H1 (cell line): ENCODE measurements at regions not wholly inside any gene's neighbourhood (a gene's known extent, or its start where the extent isn't known, plus 50 kb on each side); places are given as distances from the start of the nearest gene placed in this dataset.

Experiments used
- CTCF ChIA-PET: fragments of 300-600 bp; sonication (Branson Sonifier 250); formaldehyde crosslinking; loops from one replicate; lab custom pipeline; 2021; ENCODE audit not compliant: partially characterized antibody; lab: Charles Lee
- POLR2A ChIA-PET: fragments of 300-600 bp; sonication (Branson Sonifier 250); formaldehyde crosslinking; loops from one replicate; lab custom pipeline; 2021; ENCODE audit warnings: inconsistent platforms; ENCODE audit not compliant: partially characterized antibody; lab: Charles Lee
- DNase-seq, 2 experiments: peaks; one replicate each; pipeline versions ENCODE4 v3.0.0 to v3.0.0-alpha.2; 2010 to 2022; ENCODE audit warnings: low spot score in 2 of 2, low read depth in 1 of 2, mixed read lengths in 1 of 2
- FAIRE-seq: peaks from 2 replicates; lab custom pipeline; 2011; peaks lifted over from hg19 to GRCh38; lab: Jason Lieb, UNC
- H2AFZ ChIP-seq: 2 replicates; pipeline ENCODE4 v1.8.1; 2012; ENCODE audit warnings: low read length, inconsistent platforms
- H2AK5ac ChIP-seq: 2 replicates; pipeline ENCODE4 v1.6.1; 2013; ENCODE audit warnings: low read depth, low read length
- H2BK120ac ChIP-seq: replicated peaks from 2 replicates; pipeline ENCODE3; 2013; ENCODE audit warnings: low read depth, low read length, inconsistent platforms
- H2BK12ac ChIP-seq: 2 replicates; pipeline ENCODE4 v1.6.1; 2013; ENCODE audit warnings: low read depth, low read length
- H2BK15ac ChIP-seq: 2 replicates; pipeline ENCODE4 v1.6.1; 2013; ENCODE audit warnings: low read length
- H2BK20ac ChIP-seq: 2 replicates; pipeline ENCODE4 v1.6.1; 2013; ENCODE audit warnings: low read length
- H2BK5ac ChIP-seq: 2 replicates; pipeline ENCODE4 v1.6.1; 2013; ENCODE audit warnings: low read depth, low read length
- H3K14ac ChIP-seq: 2 replicates; pipeline ENCODE4 v1.6.1; 2013; ENCODE audit warnings: inconsistent platforms; ENCODE audit not compliant: insufficient read length
- H3K18ac ChIP-seq: 2 replicates; pipeline ENCODE4 v1.6.1; 2013; ENCODE audit warnings: low read length; ENCODE audit errors: extremely low read depth
- H3K23ac ChIP-seq: 2 replicates; pipeline ENCODE4 v1.6.1; 2013; ENCODE audit warnings: inconsistent platforms; ENCODE audit not compliant: insufficient read length
- H3K23me2 ChIP-seq: 2 replicates; pipeline ENCODE4 v1.6.1; 2013; ENCODE audit warnings: low read depth, low read length
- H3K27ac ChIP-seq: 2 replicates; pipeline ENCODE4 v1.6.1; 2011; ENCODE audit warnings: low read depth, low read length, inconsistent platforms
- H3K27me3 ChIP-seq, 4 experiments: replicated peaks in 1 of 4; 1 replicate in 1 of 4; 2 replicates in 3 of 4; pipeline versions ENCODE4 v1.6.1 to v1.8.1; 2011 to 2013; ENCODE audit warnings: low read length in 3 of 4, mild to moderate bottlenecking in 3 of 4, inconsistent platforms in 2 of 4, mixed read lengths in 2 of 4, moderate library complexity in 1 of 4; ENCODE audit not compliant: control insufficient read depth in 3 of 4, insufficient read depth in 3 of 4; ENCODE audit errors: extremely low read depth in 1 of 4
- H3K36me3 ChIP-seq, 4 experiments: 2 replicates each; pipeline versions ENCODE4 v1.6.1 to v1.8.1; 2011 to 2013; ENCODE audit warnings: mild to moderate bottlenecking in 4 of 4, low read length in 3 of 4, moderate library complexity in 2 of 4, control low read depth in 1 of 4, inconsistent platforms in 1 of 4; ENCODE audit not compliant: insufficient read depth in 4 of 4, control insufficient read depth in 2 of 4
- H3K4ac ChIP-seq: replicated peaks from 2 replicates; pipeline ENCODE3; 2013; ENCODE audit warnings: low read length, low read depth, mixed read lengths, inconsistent platforms; ENCODE audit not compliant: insufficient read length
- H3K4me1 ChIP-seq, 4 experiments: replicated peaks in 1 of 4; 1 replicate in 1 of 4; 2 replicates in 3 of 4; pipeline versions ENCODE4 v1.6.1 to v1.8.1; 2011 to 2013; ENCODE audit warnings: low read length in 3 of 4, inconsistent platforms in 2 of 4, mixed read lengths in 1 of 4; ENCODE audit not compliant: insufficient read depth in 4 of 4, control insufficient read depth in 3 of 4
- H3K4me2 ChIP-seq, 2 experiments: 2 replicates each; pipeline versions ENCODE4 v1.6.1 to v1.8.1; 2011 to 2013; ENCODE audit warnings: low read depth in 2 of 2, low read length in 2 of 2, control low read depth in 1 of 2, inconsistent platforms in 1 of 2, mild to moderate bottlenecking in 1 of 2; ENCODE audit not compliant: insufficient read depth in 1 of 2
- H3K4me3 ChIP-seq, 4 experiments: fragments of 200-600, 300-600 bp in 1 of 4; sonication (generic), shearing (Covaris generic), sonication (Bioruptor Twin) in 1 of 4; 2 replicates each; pipeline versions ENCODE4 v1.5.1 to v1.8.1; 2011 to 2016; ENCODE audit warnings: low read length in 4 of 4, low read depth in 3 of 4, control low read depth in 2 of 4, inconsistent platforms in 2 of 4, mild to moderate bottlenecking in 2 of 4, mixed read lengths in 1 of 4, moderate library complexity in 1 of 4; ENCODE audit not compliant: insufficient read depth in 2 of 4; ENCODE audit errors: extremely low read depth in 1 of 4
- H3K56ac ChIP-seq: replicated peaks from 2 replicates; pipeline ENCODE3; 2013; ENCODE audit warnings: low read depth, mild to moderate bottlenecking, mixed read lengths, low read length, inconsistent platforms; ENCODE audit not compliant: insufficient read length
- H3K79me1 ChIP-seq: 2 replicates; pipeline ENCODE4 v1.6.1; 2013; ENCODE audit warnings: low read depth, low read length, control low read depth
- H3K79me2 ChIP-seq, 2 experiments: 2 replicates each; pipeline versions ENCODE4 v1.6.1 to v1.8.1; 2012 to 2013; ENCODE audit warnings: low read length in 2 of 2, mild to moderate bottlenecking in 2 of 2, inconsistent platforms in 1 of 2; ENCODE audit not compliant: insufficient read depth in 2 of 2, control insufficient read depth in 1 of 2
- H3K9ac ChIP-seq, 4 experiments: replicated peaks in 1 of 4; 1 replicate in 1 of 4; 2 replicates in 3 of 4; pipeline versions ENCODE4 v1.6.1 to v1.8.1; 2011 to 2013; ENCODE audit warnings: low read depth in 3 of 4, low read length in 3 of 4, control low read depth in 2 of 4, mild to moderate bottlenecking in 2 of 4, moderate library complexity in 2 of 4, inconsistent platforms in 1 of 4; ENCODE audit errors: extremely low read depth in 1 of 4
- H3K9me3 ChIP-seq, 2 experiments: 2 replicates each; pipeline versions ENCODE4 v1.6.1 to v1.8.1; 2012 to 2013; ENCODE audit warnings: mild to moderate bottlenecking in 2 of 2, moderate library complexity in 2 of 2, control low read depth in 1 of 2, inconsistent platforms in 1 of 2, low read depth in 1 of 2, low read length in 1 of 2, mixed read lengths in 1 of 2; ENCODE audit not compliant: insufficient read depth in 2 of 2
- H4K20me1 ChIP-seq, 2 experiments: replicated peaks in 1 of 2; 2 replicates each; pipeline versions ENCODE3 to v1.8.1; 2011 to 2013; ENCODE audit warnings: inconsistent platforms in 2 of 2, low read length in 2 of 2, mild to moderate bottlenecking in 1 of 2; ENCODE audit not compliant: insufficient read depth in 2 of 2, control insufficient read depth in 1 of 2
- H4K5ac ChIP-seq: 2 replicates; pipeline ENCODE4 v1.6.1; 2013; ENCODE audit warnings: low read length, low read depth, mixed read lengths, inconsistent platforms; ENCODE audit not compliant: insufficient read length
- H4K8ac ChIP-seq: 2 replicates; pipeline ENCODE4 v1.8.0; 2013; ENCODE audit warnings: mild to moderate bottlenecking, moderate library complexity, low read length, inconsistent platforms; ENCODE audit not compliant: insufficient read depth; ENCODE audit errors: extremely low read depth
- H4K91ac ChIP-seq: replicated peaks from 2 replicates; pipeline ENCODE3; 2013; ENCODE audit warnings: low read length, mixed read lengths, inconsistent platforms; ENCODE audit not compliant: insufficient read length
- CREB1 ChIP-seq: IDR thresholded peaks from 2 replicates; pipeline ENCODE4 v1.6.1; 2012; ENCODE audit warnings: inconsistent platforms
- KDM5A ChIP-seq: fragments of 200-600 bp; IDR thresholded peaks from 2 replicates; pipeline ENCODE4 v1.7.1; 2012; ENCODE audit warnings: mild to moderate bottlenecking, low read length, inconsistent platforms, mixed read lengths
- NRF1 ChIP-seq: IDR thresholded peaks from 2 replicates; pipeline ENCODE4 v1.6.1; 2011; ENCODE audit warnings: mild to moderate bottlenecking, low read depth, low read length, improper control_type of control experiment
- POLR2A ChIP-seq, 2 experiments: IDR thresholded peaks; 1 replicate in 1 of 2; 2 replicates in 1 of 2; pipeline ENCODE4 v1.6.1; 2011; ENCODE audit warnings: low read depth in 2 of 2, low read length in 2 of 2, mild to moderate bottlenecking in 2 of 2; ENCODE audit errors: control extremely low read depth in 1 of 2
- POLR2AphosphoS5 ChIP-seq: IDR thresholded peaks from 2 replicates; pipeline ENCODE4 v1.6.1; 2011; ENCODE audit warnings: low read depth, low read length
- SRF ChIP-seq: IDR thresholded peaks from 2 replicates; pipeline ENCODE4 v1.6.1; 2011; ENCODE audit warnings: mild to moderate bottlenecking, low read depth, low read length, moderate library complexity
- USF2 ChIP-seq: IDR thresholded peaks from 2 replicates; pipeline ENCODE4 v1.6.1; 2011; ENCODE audit warnings: low read length, improper control_type of control experiment
- YY1 ChIP-seq: IDR thresholded peaks from 2 replicates; pipeline ENCODE4 v1.6.1; 2011; ENCODE audit warnings: low read depth, mild to moderate bottlenecking, low read length
- WGBS, 2 experiments: shearing (Covaris generic) in 1 of 2; methylation state at CpG; one replicate each; pipeline versions ENCODE4 v1.1.6 to v1.1.7; 2013 to 2015; ENCODE audit warnings: low lambda C conversion rate in 2 of 2, mixed read lengths in 2 of 2, inconsistent platforms in 1 of 2, low coverage in 1 of 2, missing lambda C conversion rate in 1 of 2; ENCODE audit not compliant: insufficient replicate concordance in 2 of 2, insufficient coverage in 1 of 2, insufficient read length in 1 of 2; ENCODE audit errors: extremely low coverage in 1 of 2, missing lambda C conversion rate in 1 of 2; 5-methylcytosine and 5-hydroxymethylcytosine counted together

GRCh38 chr12:30003321-30003720 is 219.6 kb upstream of the TMTC1 start:
- H4K20me1 ChIP-seq, result no peaks in the 10 kb centered on the region

More at GRCh38 chr12:30003321-30003720, 219.6 kb upstream of the TMTC1 start:
- Histone ChIP-seq H3K4ac (no peak overlapping the region), H3K79me2 (no peaks in the 10 kb centered on the region), H4K5ac (no peak overlapping the region), H3K18ac (no peak overlapping the region), H3K9ac (no peak overlapping the region), H3K36me3 (no peaks in the 10 kb centered on the region), H3K23me2 (no peaks in the 10 kb centered on the region), H2BK12ac (no peak overlapping the region), H2BK15ac (no peak overlapping the region), H2AFZ (no peak overlapping the region), H3K4me1 (no peaks in the 10 kb centered on the region), H4K91ac (no peak overlapping the region), H3K4me3 (no peak overlapping the region), H3K23ac (no peak overlapping the region), H2BK20ac (no peak overlapping the region), H3K79me1 (no peaks in the 10 kb centered on the region), H2BK120ac (no peak overlapping the region), H3K9me3 (no peaks in the 10 kb centered on the region), H4K8ac (no peak overlapping the region), H3K27ac (no peak overlapping the region), H3K14ac (no peak overlapping the region), H3K4me2 (no peak overlapping the region), H3K56ac (no peak overlapping the region), H3K27me3 (no peaks in the 10 kb centered on the region), H2BK5ac (no peak overlapping the region), H2AK5ac (no peak overlapping the region)
- WGBS, 2 experiments, result 94% methylated on average over 2 of the region's 2 CpGs; no CpG with 5 or more reads in 1 of the 2 experiments
- TF ChIP-seq NRF1 (no peak), CREB1 (no peak), POLR2AphosphoS5 (no peak), SRF (no peak), KDM5A (no peak), USF2 (no peak), POLR2A (IDR thresholded peaks at IDR 0.05; ENCODE audit: control extremely low read depth in 1 of 2, low read depth in 2 of 2, low read length in 2 of 2) (no peak), YY1 (no peak)
- POLR2A ChIA-PET, result no interaction called here
- CTCF ChIA-PET, result interaction anchor here (1.1 kb wide), 1 partner anchor 485 kb away, joined by 3 read pairs; no protein-coding TSS in a partner anchor
- DNase-seq (no peak), FAIRE-seq (no peak)
